ENCODE measurements at regions not wholly inside any gene's neighbourhood (a gene's known extent, or its start where the extent isn't known, plus 50 kb on each side); places are given as distances from the start of the nearest gene placed in this dataset.

GRCh38 chr5:110219769-110220168 lies 506.7 kb downstream of the TMEM232 start:
- H3K4me3 ChIP-seq (replicated peaks in 1 of 2; ENCODE audit: low read depth in 2 of 2, low read length in 2 of 2) = no peak overlapping the region
- TF ChIP-seq CTCF (IDR thresholded peaks at IDR 0.05; ENCODE audit: low read depth, low read length) = no peak
- no peak for DNase-seq (ENCODE audit: low read depth in 2 of 2)

GRCh38 chr5:110221036-110221435 lies 505.4 kb downstream of the TMEM232 start:
- no peak for TF ChIP-seq CTCF (IDR thresholded peaks at IDR 0.05; ENCODE audit: low read depth, low read length)
- no peak overlapping the region for H3K4me3 ChIP-seq (replicated peaks in 1 of 2; ENCODE audit: low read depth in 2 of 2, low read length in 2 of 2)
- no peak for DNase-seq (ENCODE audit: low read depth in 2 of 2)

GRCh38 chr5:110224050-110224449 lies 502.4 kb downstream of the TMEM232 start:
- TF ChIP-seq CTCF (IDR thresholded peaks at IDR 0.05; ENCODE audit: low read depth, low read length) = no peak
- no peak for DNase-seq (ENCODE audit: low read depth in 2 of 2)
- H3K4me3 ChIP-seq (replicated peaks in 1 of 2; ENCODE audit: low read depth in 2 of 2, low read length in 2 of 2) = no peak overlapping the region

GRCh38 chr5:110225949-110226348 lies 500.5 kb downstream of the TMEM232 start:
- no peak for DNase-seq (ENCODE audit: low read depth in 2 of 2)
- TF ChIP-seq CTCF (IDR thresholded peaks at IDR 0.05; ENCODE audit: low read depth, low read length) = no peak
- H3K4me3 ChIP-seq (replicated peaks in 1 of 2; ENCODE audit: low read depth in 2 of 2, low read length in 2 of 2) = no peak overlapping the region

- DNase-seq (ENCODE audit: low read depth in 2 of 2) = no peak
- no peak overlapping the region for H3K4me3 ChIP-seq (replicated peaks in 1 of 2; ENCODE audit: low read depth in 2 of 2, low read length in 2 of 2)
- no peak for TF ChIP-seq CTCF (IDR thresholded peaks at IDR 0.05; ENCODE audit: low read depth, low read length)
Observed at GRCh38 chr5:110239786-110240185, 486.7 kb downstream of the TMEM232 start.

- TF ChIP-seq CTCF (IDR thresholded peaks at IDR 0.05; ENCODE audit: low read depth, low read length) = no peak
- no peak overlapping the region for H3K4me3 ChIP-seq (replicated peaks in 1 of 2; ENCODE audit: low read depth in 2 of 2, low read length in 2 of 2)
- no peak for DNase-seq (ENCODE audit: low read depth in 2 of 2)
Observed at GRCh38 chr5:110242950-110243349, 483.5 kb downstream of the TMEM232 start.

- TF ChIP-seq CTCF (IDR thresholded peaks at IDR 0.05; ENCODE audit: low read depth, low read length) = no peak
- DNase-seq (ENCODE audit: low read depth in 2 of 2) = no peak
- H3K4me3 ChIP-seq (replicated peaks in 1 of 2; ENCODE audit: low read depth in 2 of 2, low read length in 2 of 2) = no peak overlapping the region
Observed at GRCh38 chr5:110248921-110249320, 477.6 kb downstream of the TMEM232 start.
